ENCODE measurements at regions not wholly inside any gene's neighbourhood (a gene's known extent, or its start where the extent isn't known, plus 50 kb on each side); places are given as distances from the start of the nearest gene placed in this dataset.

GRCh38 chr22:49449377-49449776 is 378.3 kb downstream of the BRD1 start:
- no peak for TF ChIP-seq CTCF (IDR thresholded peaks at IDR 0.05; ENCODE audit: low read depth, low read length)
- DNase-seq (ENCODE audit: extremely low read depth, low read depth) = no peak

GRCh38 chr22:49448526-49448925 is 379.1 kb downstream of the BRD1 start:
- TF ChIP-seq CTCF (IDR thresholded peaks at IDR 0.05; ENCODE audit: low read depth, low read length) = no peak
- DNase-seq (ENCODE audit: extremely low read depth, low read depth) = no peak

- TF ChIP-seq CTCF (IDR thresholded peaks at IDR 0.05; ENCODE audit: low read depth, low read length) = no peak
- no peak for DNase-seq (ENCODE audit: extremely low read depth, low read depth)
Observed at GRCh38 chr22:49447837-49448236, 379.8 kb downstream of the BRD1 start.

- no peak for TF ChIP-seq CTCF (IDR thresholded peaks at IDR 0.05; ENCODE audit: low read depth, low read length)
- DNase-seq (ENCODE audit: extremely low read depth, low read depth) = no peak
Observed at GRCh38 chr22:49446759-49447710, 380.6 kb downstream of the BRD1 start.

- TF ChIP-seq CTCF (IDR thresholded peaks at IDR 0.05; ENCODE audit: low read depth, low read length) = no peak
- no peak for DNase-seq (ENCODE audit: extremely low read depth, low read depth)
Observed at GRCh38 chr22:49446145-49446758, 381.4 kb downstream of the BRD1 start.

- no peak for DNase-seq (ENCODE audit: extremely low read depth, low read depth)
- no peak for TF ChIP-seq CTCF (IDR thresholded peaks at IDR 0.05; ENCODE audit: low read depth, low read length)
Observed at GRCh38 chr22:49444781-49445180, 382.9 kb downstream of the BRD1 start.

GRCh38 chr22:49440931-49441330 is 386.7 kb downstream of the BRD1 start:
- DNase-seq (ENCODE audit: extremely low read depth, low read depth) = no peak
- no peak for TF ChIP-seq CTCF (IDR thresholded peaks at IDR 0.05; ENCODE audit: low read depth, low read length)
